H9 (cell line): ENCODE measurements at regions not wholly inside any gene's neighbourhood (a gene's known extent, or its start where the extent isn't known, plus 50 kb on each side); places are given as distances from the start of the nearest gene placed in this dataset.

Experiments
- DNase-seq: peaks from one replicate; pipeline ENCODE4 v3.0.0-alpha.2; 2017
- H2AFZ ChIP-seq: one replicate; pipeline ENCODE4 v1.6.1; 2013; ENCODE audit warnings: mild to moderate bottlenecking, low read length, control low read depth, moderate library complexity
- H2AK5ac ChIP-seq: 2 replicates; pipeline ENCODE4 v1.6.1; 2013; ENCODE audit warnings: low read length, control low read depth, mixed read lengths; ENCODE audit not compliant: insufficient read length
- H2BK120ac ChIP-seq: one replicate; pipeline ENCODE4 v1.6.1; 2013; ENCODE audit warnings: low read depth, mild to moderate bottlenecking, low read length, control low read depth, inconsistent platforms; ENCODE audit not compliant: poor library complexity, severe bottlenecking
- H2BK12ac ChIP-seq: 2 replicates; pipeline ENCODE4 v1.6.1; 2013; ENCODE audit warnings: low read length, control low read depth, mixed read lengths, low read depth; ENCODE audit not compliant: insufficient read length
- H2BK15ac ChIP-seq: 2 replicates; pipeline ENCODE4 v1.6.1; 2013; ENCODE audit warnings: low read depth, low read length, control low read depth
- H2BK20ac ChIP-seq: one replicate; pipeline ENCODE4 v1.6.1; 2013; ENCODE audit warnings: low read depth, mild to moderate bottlenecking, low read length, control low read depth, inconsistent platforms; ENCODE audit not compliant: poor library complexity, severe bottlenecking
- H2BK5ac ChIP-seq: 2 replicates; pipeline ENCODE4 v1.6.1; 2013; ENCODE audit warnings: low read length, control low read depth, mixed read lengths; ENCODE audit not compliant: insufficient read length
- H3K14ac ChIP-seq: 2 replicates; pipeline ENCODE4 v1.6.1; 2013; ENCODE audit warnings: low read length, control low read depth; ENCODE audit not compliant: insufficient read depth
- H3K18ac ChIP-seq: 2 replicates; pipeline ENCODE4 v1.6.1; 2013; ENCODE audit warnings: low read depth, mild to moderate bottlenecking, mixed read lengths, low read length, control low read depth; ENCODE audit not compliant: insufficient read length
- H3K23ac ChIP-seq: 2 replicates; pipeline ENCODE4 v1.6.1; 2013; ENCODE audit warnings: low read length, control low read depth, mixed read lengths, low read depth; ENCODE audit not compliant: insufficient read length
- H3K23me2 ChIP-seq: 2 replicates; pipeline ENCODE4 v1.6.1; 2013; ENCODE audit warnings: low read depth, mild to moderate bottlenecking, mixed read lengths, low read length, control low read depth; ENCODE audit not compliant: insufficient read length, poor library complexity, severe bottlenecking
- H3K27ac ChIP-seq: 2 replicates; pipeline ENCODE4 v1.5.1; 2013; ENCODE audit warnings: low read length, control low read depth, mixed read lengths, low read depth; ENCODE audit not compliant: insufficient read length
- H3K27me3 ChIP-seq: 2 replicates; pipeline ENCODE4 v1.6.1; 2013; ENCODE audit warnings: low read length, control low read depth, inconsistent platforms; ENCODE audit not compliant: insufficient read depth
- H3K4ac ChIP-seq: 2 replicates; pipeline ENCODE4 v1.6.1; 2013; ENCODE audit warnings: low read depth, mild to moderate bottlenecking, control low read depth, inconsistent platforms, low read length, moderate library complexity
- H3K4me1 ChIP-seq: 2 replicates; pipeline ENCODE4 v1.6.1; 2013; ENCODE audit warnings: low read length, control low read depth, inconsistent platforms; ENCODE audit not compliant: insufficient read depth
- H3K4me2 ChIP-seq: 2 replicates; pipeline ENCODE4 v1.6.1; 2013; ENCODE audit warnings: low read length, control low read depth, mixed read lengths; ENCODE audit not compliant: insufficient read length, insufficient read depth
- H3K56ac ChIP-seq: 2 replicates; pipeline ENCODE4 v1.6.1; 2013; ENCODE audit warnings: low read depth, mild to moderate bottlenecking, mixed read lengths, low read length, control low read depth; ENCODE audit not compliant: insufficient read length
- H3K79me1 ChIP-seq: 2 replicates; pipeline ENCODE4 v1.6.1; 2013; ENCODE audit warnings: low read depth, mild to moderate bottlenecking, moderate library complexity, low read length, control low read depth, inconsistent platforms; ENCODE audit not compliant: insufficient read depth, poor library complexity, severe bottlenecking
- H3K79me2 ChIP-seq: 2 replicates; pipeline ENCODE4 v1.6.1; 2013; ENCODE audit warnings: low read length, control low read depth, inconsistent platforms; ENCODE audit not compliant: insufficient read depth
- H3K9ac ChIP-seq: 2 replicates; pipeline ENCODE4 v1.6.1; 2013; ENCODE audit warnings: low read length, control low read depth, mixed read lengths; ENCODE audit not compliant: insufficient read length; ENCODE audit errors: extremely low read depth
- H3K9me3 ChIP-seq: one replicate; pipeline ENCODE4 v1.6.1; 2013; ENCODE audit warnings: low read depth, low read length, inconsistent platforms; ENCODE audit not compliant: control insufficient read depth
- H3T11ph ChIP-seq: one replicate; pipeline ENCODE4 v1.6.1; 2013; ENCODE audit warnings: mild to moderate bottlenecking, low read length, control low read depth, inconsistent platforms
- H4K20me1 ChIP-seq: one replicate; pipeline ENCODE4 v1.6.1; 2013; ENCODE audit not compliant: control insufficient read depth, insufficient read length, insufficient read depth
- H4K5ac ChIP-seq: 2 replicates; pipeline ENCODE4 v1.6.1; 2013; ENCODE audit warnings: low read depth, mild to moderate bottlenecking, mixed read lengths, low read length, control low read depth; ENCODE audit not compliant: insufficient read length
- H4K8ac ChIP-seq: replicated peaks from 2 replicates; pipeline ENCODE4 v1.6.1; 2013; ENCODE audit warnings: low read length, control low read depth, mixed read lengths, low read depth; ENCODE audit not compliant: insufficient read length
- H4K91ac ChIP-seq: 2 replicates; pipeline ENCODE4 v1.6.1; 2013; ENCODE audit warnings: low read depth, mild to moderate bottlenecking, moderate library complexity, mixed read lengths, low read length, control low read depth; ENCODE audit not compliant: insufficient read length
- H3K27ac Mint-ChIP-seq, 3 experiments: 2 replicates in 2 of 3; 3 replicates in 1 of 3; pipeline ENCODE4 v1.8.0; 2020 to 2021; ENCODE audit warnings: mixed read lengths in 3 of 3, mild to moderate bottlenecking in 1 of 3, moderate library complexity in 1 of 3
- H3K27me3 Mint-ChIP-seq: 2 replicates; pipeline ENCODE4 v1.8.0; 2021; ENCODE audit warnings: low read depth, mild to moderate bottlenecking, moderate library complexity, mixed read lengths
- H3K36me3 Mint-ChIP-seq, 3 experiments: 2 replicates in 2 of 3; 3 replicates in 1 of 3; pipeline ENCODE4 v1.8.0; 2020 to 2021; ENCODE audit warnings: low read depth in 3 of 3, mixed read lengths in 3 of 3; ENCODE audit not compliant: insufficient read depth in 1 of 3
- H3K4me1 Mint-ChIP-seq, 2 experiments: 2 replicates each; pipeline ENCODE4 v1.8.0; 2020; ENCODE audit warnings: mixed read lengths in 2 of 2
- H3K4me3 Mint-ChIP-seq, 2 experiments: 2 replicates in 1 of 2; 3 replicates in 1 of 2; pipeline ENCODE4 v1.8.0; 2020 to 2021; ENCODE audit warnings: mild to moderate bottlenecking in 2 of 2, mixed read lengths in 2 of 2, moderate library complexity in 1 of 2
- H3K9me3 Mint-ChIP-seq, 2 experiments: 2 replicates in 1 of 2; 3 replicates in 1 of 2; pipeline ENCODE4 v1.8.0; 2020; ENCODE audit warnings: mild to moderate bottlenecking in 2 of 2, mixed read lengths in 2 of 2, moderate library complexity in 1 of 2
- CTCF ChIP-seq: fragments of 200-600 bp; sonication (generic); conservative IDR thresholded peaks from 3 replicates; pipeline ENCODE4 v1.8.0; 2021; ENCODE audit warnings: antibody characterized with exemption, mild to moderate bottlenecking
- WGBS: extraction: QIAGEN DNeasy Blood & Tissue Kit; methylation state at CpG from one replicate; pipeline ENCODE4 v1.1.7; 2013; ENCODE audit warnings: missing lambda C conversion rate, low lambda C conversion rate, mixed read lengths; ENCODE audit not compliant: insufficient read length; ENCODE audit errors: extremely low coverage; 5-methylcytosine and 5-hydroxymethylcytosine counted together

DNA sequence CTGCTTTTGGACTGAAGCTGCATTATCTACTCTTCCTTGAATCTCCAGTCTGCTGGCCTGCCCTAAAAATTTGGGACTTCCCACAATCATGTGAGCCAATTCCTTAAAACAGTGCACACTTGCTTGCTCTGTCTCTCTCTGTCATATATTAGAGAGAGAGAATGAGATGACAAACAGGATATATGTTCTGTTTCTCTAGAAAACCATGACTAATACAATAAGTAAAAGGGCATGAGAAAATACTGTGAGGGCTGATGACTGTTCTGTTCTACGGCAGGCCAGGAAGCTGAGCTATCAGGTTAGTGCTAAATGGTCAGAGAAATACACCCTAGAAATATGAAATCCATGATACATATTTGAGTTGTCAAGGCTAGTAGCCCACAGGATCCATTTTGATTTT lies 1896.8 kb upstream of the CELF4 start:
- Histone ChIP-seq H3K56ac (no peak overlapping the region), H3K79me1 (no peaks in the 10 kb centered on the region), H3K14ac (no peak overlapping the region), H2BK5ac (no peak overlapping the region), H4K8ac (no peak overlapping the region), H3T11ph (no peak overlapping the region), H2AK5ac (no peak overlapping the region), H4K5ac (no peak overlapping the region), H3K27me3 (no peaks in the 10 kb centered on the region), H2BK20ac (no peak overlapping the region), H2BK12ac (no peak overlapping the region), H2AFZ (no peak overlapping the region), H3K18ac (no peak overlapping the region), H3K23ac (no peak overlapping the region), H3K79me2 (no peaks in the 10 kb centered on the region), H3K4me1 (no peaks in the 10 kb centered on the region; the same call in 1 of the 2 replicates), H3K23me2 (no peaks in the 10 kb centered on the region), H3K27ac (no peak overlapping the region), H3K9ac (no peak overlapping the region), H4K91ac (no peak overlapping the region), H4K20me1 (no peaks in the 10 kb centered on the region), H2BK15ac (no peak overlapping the region), H3K4ac (no peak overlapping the region), H3K4me2 (no peak overlapping the region), H2BK120ac (no peak overlapping the region), H3K9me3 (no peaks in the 10 kb centered on the region)
- peak overlapping the region in 1 of 3 experiments; percentile 29; a peak in 1 of 7 replicates for H3K27ac Mint-ChIP-seq
- no peak for DNase-seq
- no peaks in the 10 kb centered on the region; a peak in 2 of 7 replicates for H3K36me3 Mint-ChIP-seq
- H3K27me3 Mint-ChIP-seq: no peaks in the 10 kb centered on the region
- no CpG with 5 or more reads among the region's 1 CpG for WGBS
- H3K4me1 Mint-ChIP-seq: peaks cover 4% of the 10 kb centered on the region in 2 experiments
- no peak for TF ChIP-seq CTCF
- no peaks in the 10 kb centered on the region for H3K9me3 Mint-ChIP-seq
- no peak overlapping the region for H3K4me3 Mint-ChIP-seq
